Kidney epithelial cell (primary cell): ENCODE measurements at regions not wholly inside any gene's neighbourhood (a gene's known extent, or its start where the extent isn't known, plus 50 kb on each side); places are given as distances from the start of the nearest gene placed in this dataset.

Experiments
- DNase-seq: peaks from one replicate; pipeline ENCODE4 v3.0.0-alpha.2; 2010; ENCODE audit warnings: low read depth
- H3K27me3 ChIP-seq: 2 replicates; pipeline ENCODE4 v1.6.0; 2011; ENCODE audit warnings: low read length; ENCODE audit not compliant: control insufficient read depth, insufficient read depth
- H3K36me3 ChIP-seq: 2 replicates; pipeline ENCODE4 v1.5.1; 2011; ENCODE audit warnings: low read length; ENCODE audit not compliant: control insufficient read depth, insufficient read depth
- H3K4me3 ChIP-seq: 2 replicates; pipeline ENCODE4 v1.5.1; 2011; ENCODE audit warnings: low read depth, mild to moderate bottlenecking, control low read depth, low read length
- CTCF ChIP-seq: IDR thresholded peaks from 2 replicates; pipeline ENCODE4 v1.5.1; 2011; ENCODE audit warnings: mild to moderate bottlenecking, moderate library complexity, low read length, control low read depth, inconsistent platforms; ENCODE audit not compliant: insufficient read depth, poor library complexity, severe bottlenecking

- Histone ChIP-seq H3K27me3 (peaks cover 23% of the 10 kb centered on the region), H3K36me3 (no peaks in the 10 kb centered on the region), H3K4me3 (no peak overlapping the region)
- TF ChIP-seq CTCF, result no peak
- no peak for DNase-seq
Measured at GRCh38 chr7:340979-341694, 51.2 kb downstream of the FOXL3 start.

- DNase-seq, result no peak
- no peak overlapping the region for H3K4me3 ChIP-seq
- peaks cover 23% of the 10 kb centered on the region for H3K27me3 ChIP-seq
- no peaks in the 10 kb centered on the region for H3K36me3 ChIP-seq
- TF ChIP-seq CTCF, result no peak
Measured at GRCh38 chr7:341841-342638, 52.1 kb downstream of the FOXL3 start.

- no peak for TF ChIP-seq CTCF
- peaks cover 23% of the 10 kb centered on the region for H3K27me3 ChIP-seq
- no peak for DNase-seq
- no peak overlapping the region for H3K4me3 ChIP-seq
- H3K36me3 ChIP-seq, result no peaks in the 10 kb centered on the region
Measured at GRCh38 chr7:342681-343216, 52.8 kb downstream of the FOXL3 start.

GRCh38 chr7:343227-343822, 53.4 kb downstream of the FOXL3 start:
- H3K4me3 ChIP-seq, result no peak overlapping the region
- H3K27me3 ChIP-seq, result peaks cover 23% of the 10 kb centered on the region
- TF ChIP-seq CTCF, result no peak
- DNase-seq, result no peak
- no peaks in the 10 kb centered on the region for H3K36me3 ChIP-seq

- Histone ChIP-seq H3K36me3 (no peaks in the 10 kb centered on the region), H3K27me3 (peaks cover 24% of the 10 kb centered on the region), H3K4me3 (no peak overlapping the region)
- no peak for DNase-seq
- TF ChIP-seq CTCF, result no peak
Measured at GRCh38 chr7:343864-344607, 54.1 kb downstream of the FOXL3 start.
